Panc1 (cell line): ENCODE measurements at regions not wholly inside any gene's neighbourhood (a gene's known extent, or its start where the extent isn't known, plus 50 kb on each side); places are given as distances from the start of the nearest gene placed in this dataset.

Experiments used
- ATAC-seq: fragments of 200-7000 bp; cut with Tn5 transposase; 2 replicates; pipeline ENCODE4 v1.9.1; 2020; ENCODE audit warnings: mild to moderate bottlenecking, moderate library complexity
- BruUV-seq: library from RNA; stranded (reverse); fragments of 400-500 nt; replicated peaks from 2 replicates; lab custom pipeline; 2021; lab: Mats Ljungman, UMichigan
- CTCF ChIA-PET: fragments of 300-600 bp; sonication (Branson Sonifier 250); formaldehyde crosslinking; loops from one replicate; lab custom pipeline; 2022; ENCODE audit warnings: antibody characterized with exemption; lab: Charles Lee
- POLR2A ChIA-PET: fragments of 300-600 bp; sonication (Branson Sonifier 250); formaldehyde crosslinking; loops from one replicate; lab custom pipeline; 2022; ENCODE audit warnings: antibody characterized with exemption; lab: Charles Lee
- DNase-seq: peaks from one replicate; pipeline ENCODE4 v3.0.0-alpha.2; 2010; ENCODE audit warnings: low read depth, low spot score
- H3K27ac ChIP-seq: 2 replicates; pipeline ENCODE4 v1.5.1; 2011; ENCODE audit warnings: mild to moderate bottlenecking, low read length, inconsistent platforms
- H3K27me3 ChIP-seq: fragments of 200-500 bp; sonication (Bioruptor generic); 2 replicates; pipeline ENCODE4 v1.6.0; 2014; ENCODE audit warnings: low read length, inconsistent platforms; ENCODE audit not compliant: control insufficient read depth, insufficient read depth
- H3K36me3 ChIP-seq: fragments of 200-500 bp; sonication (Bioruptor generic); 2 replicates; pipeline ENCODE4 v1.5.1; 2014; ENCODE audit warnings: inconsistent platforms, mild to moderate bottlenecking, low read length, moderate library complexity; ENCODE audit not compliant: control insufficient read depth, insufficient read depth
- H3K4me1 ChIP-seq: 2 replicates; pipeline ENCODE4 v1.5.1; 2011; ENCODE audit warnings: inconsistent platforms, mild to moderate bottlenecking, low read length, moderate library complexity; ENCODE audit not compliant: control insufficient read depth, insufficient read depth
- H3K4me3 ChIP-seq, 2 experiments: 2 replicates each; pipeline ENCODE4 v1.5.1; 2011 to 2012; ENCODE audit warnings: low read depth in 2 of 2, low read length in 2 of 2, mild to moderate bottlenecking in 2 of 2, inconsistent platforms in 1 of 2, moderate library complexity in 1 of 2
- H3K9me3 ChIP-seq: fragments of 200-500 bp; sonication (Bioruptor generic); 2 replicates; pipeline ENCODE4 v1.5.1; 2014; ENCODE audit warnings: low read depth, mild to moderate bottlenecking, inconsistent platforms, low read length, moderate library complexity; ENCODE audit not compliant: control insufficient read depth, insufficient read depth
- CTCF ChIP-seq: fragments of 450-650 bp; IDR thresholded peaks from 2 replicates; pipeline ENCODE4 v1.5.1; 2017; ENCODE audit warnings: mild to moderate bottlenecking
- POLR2AphosphoS5 ChIP-seq: IDR thresholded peaks from 2 replicates; pipeline ENCODE4 v1.6.1; 2012; ENCODE audit warnings: mild to moderate bottlenecking, low read depth, low read length, moderate library complexity
- SIN3A ChIP-seq: IDR thresholded peaks from 2 replicates; pipeline ENCODE4 v1.6.1; 2012; ENCODE audit warnings: low read depth, mild to moderate bottlenecking, low read length, moderate library complexity, borderline replicate concordance; ENCODE audit not compliant: insufficient read depth
- TCF7L2 ChIP-seq: IDR thresholded peaks from 2 replicates; pipeline ENCODE4 v1.6.1; 2011; ENCODE audit warnings: mild to moderate bottlenecking, low read depth, low read length, inconsistent platforms
- in situ Hi-C: cut with HindIII; loops from 2 replicates; pipeline ENCODE4 v1.10.0; 2016; ENCODE audit warnings: low sequenced_read_pairs, low pct_unique_long_range_greater_than_20kb
- intact Hi-C: fragments of 100-400 bp; cut with micrococcal nuclease; formaldehyde crosslinking; loops from one replicate; pipeline ENCODE4 v1.10.0; 2022; ENCODE audit not compliant: unreplicated experiment
- TF ChIP-seq, protein P1 (sequence below), 2 experiments: IDR thresholded peaks; 2 replicates each; pipeline ENCODE4 v1.6.1; 2011 to 2012; ENCODE audit warnings: low read depth in 2 of 2, control low read depth in 1 of 2, low read length in 1 of 2, mild to moderate bottlenecking in 1 of 2, moderate library complexity in 1 of 2; ENCODE audit not compliant: insufficient read depth in 1 of 2

DNA sequence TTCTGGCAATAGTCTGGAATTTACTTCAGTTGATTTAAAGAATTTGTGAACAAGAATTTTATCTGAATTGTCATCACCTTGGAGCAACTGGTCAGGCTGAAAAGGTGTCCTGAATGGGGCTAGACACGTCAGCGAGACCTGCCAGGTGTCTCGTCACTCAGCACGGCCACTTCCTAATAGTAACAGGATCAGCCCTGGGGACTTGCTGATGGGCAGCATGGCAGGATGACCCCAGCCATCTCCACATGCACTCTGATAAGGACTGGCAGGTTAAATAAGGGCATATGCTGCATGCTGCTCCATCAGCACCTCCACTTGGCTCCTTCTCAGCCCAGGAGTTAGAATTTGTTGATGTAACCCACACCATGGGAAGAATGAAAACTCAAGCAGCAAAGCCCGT, 224.2 kb downstream of the FOXO1 start:
- Histone ChIP-seq H3K4me3 (no peak overlapping the region), H3K9me3 (no peaks in the 10 kb centered on the region), H3K36me3 (no peaks in the 10 kb centered on the region), H3K4me1 (no peaks in the 10 kb centered on the region), H3K27ac (no peak overlapping the region), H3K27me3 (no peaks in the 10 kb centered on the region)
- BruUV-seq = no TSS peak
- CTCF ChIA-PET = no interaction called here
- no peak for ATAC-seq
- TF ChIP-seq, protein P1, sequence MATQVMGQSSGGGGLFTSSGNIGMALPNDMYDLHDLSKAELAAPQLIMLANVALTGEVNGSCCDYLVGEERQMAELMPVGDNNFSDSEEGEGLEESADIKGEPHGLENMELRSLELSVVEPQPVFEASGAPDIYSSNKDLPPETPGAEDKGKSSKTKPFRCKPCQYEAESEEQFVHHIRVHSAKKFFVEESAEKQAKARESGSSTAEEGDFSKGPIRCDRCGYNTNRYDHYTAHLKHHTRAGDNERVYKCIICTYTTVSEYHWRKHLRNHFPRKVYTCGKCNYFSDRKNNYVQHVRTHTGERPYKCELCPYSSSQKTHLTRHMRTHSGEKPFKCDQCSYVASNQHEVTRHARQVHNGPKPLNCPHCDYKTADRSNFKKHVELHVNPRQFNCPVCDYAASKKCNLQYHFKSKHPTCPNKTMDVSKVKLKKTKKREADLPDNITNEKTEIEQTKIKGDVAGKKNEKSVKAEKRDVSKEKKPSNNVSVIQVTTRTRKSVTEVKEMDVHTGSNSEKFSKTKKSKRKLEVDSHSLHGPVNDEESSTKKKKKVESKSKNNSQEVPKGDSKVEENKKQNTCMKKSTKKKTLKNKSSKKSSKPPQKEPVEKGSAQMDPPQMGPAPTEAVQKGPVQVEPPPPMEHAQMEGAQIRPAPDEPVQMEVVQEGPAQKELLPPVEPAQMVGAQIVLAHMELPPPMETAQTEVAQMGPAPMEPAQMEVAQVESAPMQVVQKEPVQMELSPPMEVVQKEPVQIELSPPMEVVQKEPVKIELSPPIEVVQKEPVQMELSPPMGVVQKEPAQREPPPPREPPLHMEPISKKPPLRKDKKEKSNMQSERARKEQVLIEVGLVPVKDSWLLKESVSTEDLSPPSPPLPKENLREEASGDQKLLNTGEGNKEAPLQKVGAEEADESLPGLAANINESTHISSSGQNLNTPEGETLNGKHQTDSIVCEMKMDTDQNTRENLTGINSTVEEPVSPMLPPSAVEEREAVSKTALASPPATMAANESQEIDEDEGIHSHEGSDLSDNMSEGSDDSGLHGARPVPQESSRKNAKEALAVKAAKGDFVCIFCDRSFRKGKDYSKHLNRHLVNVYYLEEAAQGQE (IDR thresholded peaks at IDR 0.05; ENCODE audit: insufficient read depth in 1 of 2, low read depth in 2 of 2, low read length in 1 of 2) = no peak
- TF ChIP-seq TCF7L2 = no peak
- no peak for TF ChIP-seq POLR2AphosphoS5
- TF ChIP-seq SIN3A = no peak
- no peak for TF ChIP-seq CTCF
- in situ Hi-C loops = no loop called here
- POLR2A ChIA-PET = no interaction called here
- no peak for DNase-seq
- intact Hi-C loops = no loop called here

DNA sequence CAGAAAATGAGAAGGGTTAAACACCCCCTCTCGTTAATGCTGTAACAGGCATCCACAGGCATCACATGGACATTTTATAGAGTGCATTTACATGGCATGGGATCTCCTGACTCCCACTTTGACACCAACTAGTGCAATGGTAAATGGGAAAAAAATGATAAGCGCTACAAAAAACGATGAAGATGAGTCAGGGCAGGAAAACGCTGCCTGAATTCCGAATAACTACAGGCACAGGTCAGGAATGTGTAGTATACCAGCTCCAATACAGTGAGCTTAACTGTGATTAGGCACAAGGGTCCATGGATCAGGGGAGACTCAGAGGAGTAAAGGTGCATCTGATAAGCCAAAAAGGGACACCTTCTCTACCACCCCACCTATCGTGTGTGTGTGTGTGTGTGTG, 223.6 kb downstream of the FOXO1 start:
- CTCF ChIA-PET = no interaction called here
- POLR2A ChIA-PET = no interaction called here
- intact Hi-C loops = no loop called here
- no peak for ATAC-seq
- no peak for TF ChIP-seq TCF7L2
- TF ChIP-seq CTCF = no peak
- TF ChIP-seq POLR2AphosphoS5 = no peak
- TF ChIP-seq, protein P1 (IDR thresholded peaks at IDR 0.05; ENCODE audit: insufficient read depth in 1 of 2, low read depth in 2 of 2, low read length in 1 of 2) = no peak
- no peak for TF ChIP-seq SIN3A
- in situ Hi-C loops = no loop called here
- Histone ChIP-seq H3K27ac (no peak overlapping the region), H3K27me3 (no peaks in the 10 kb centered on the region), H3K9me3 (no peaks in the 10 kb centered on the region), H3K4me3 (no peak overlapping the region), H3K36me3 (no peaks in the 10 kb centered on the region), H3K4me1 (no peaks in the 10 kb centered on the region)
- no TSS peak for BruUV-seq
- no peak for DNase-seq
